Trophoblast cell (in vitro differentiated cells and primary cell): ENCODE measurements at regions not wholly inside any gene's neighbourhood (a gene's known extent, or its start where the extent isn't known, plus 50 kb on each side); places are given as distances from the start of the nearest gene placed in this dataset.

Experiments
- DNase-seq, 2 donors: peaks; one replicate each; pipeline ENCODE4 v3.0.0-alpha.2; 2016
- H2AFZ ChIP-seq: 2 replicates; pipeline ENCODE4 v1.6.1; 2013; ENCODE audit warnings: low read length, moderate library complexity, mild to moderate bottlenecking; ENCODE audit not compliant: insufficient read depth, poor library complexity
- H2AK5ac ChIP-seq: 2 replicates; pipeline ENCODE4 v1.6.1; 2013; ENCODE audit warnings: mild to moderate bottlenecking, low read length
- H2BK120ac ChIP-seq: 2 replicates; pipeline ENCODE4 v1.6.1; 2013; ENCODE audit warnings: low read length, mild to moderate bottlenecking, moderate library complexity; ENCODE audit not compliant: insufficient read depth, poor library complexity
- H2BK12ac ChIP-seq: 2 replicates; pipeline ENCODE4 v1.6.1; 2013; ENCODE audit warnings: mild to moderate bottlenecking, low read length, moderate library complexity
- H2BK5ac ChIP-seq: 2 replicates; pipeline ENCODE4 v1.6.1; 2013; ENCODE audit warnings: low read length, low read depth, moderate library complexity, mild to moderate bottlenecking; ENCODE audit not compliant: poor library complexity
- H3K14ac ChIP-seq: 2 replicates; pipeline ENCODE4 v1.6.1; 2013; ENCODE audit warnings: mild to moderate bottlenecking, low read length
- H3K18ac ChIP-seq: 2 replicates; pipeline ENCODE4 v1.6.1; 2013; ENCODE audit warnings: mild to moderate bottlenecking, low read length
- H3K23ac ChIP-seq: 2 replicates; pipeline ENCODE4 v1.6.1; 2013; ENCODE audit warnings: low read length
- H3K27ac ChIP-seq: 2 replicates; pipeline ENCODE4 v1.5.1; 2013; ENCODE audit warnings: low read depth, mild to moderate bottlenecking, inconsistent platforms, low read length, moderate library complexity
- H3K27me3 ChIP-seq: 2 replicates; pipeline ENCODE4 v1.6.1; 2013; ENCODE audit warnings: inconsistent platforms, mild to moderate bottlenecking, low read length, moderate library complexity; ENCODE audit not compliant: insufficient read depth
- H3K36me3 ChIP-seq, 2 experiments: 1 replicate in 1 of 2; 2 replicates in 1 of 2; pipeline ENCODE4 v1.6.1; 2013; ENCODE audit warnings: low read length in 2 of 2, mild to moderate bottlenecking in 2 of 2, moderate library complexity in 1 of 2; ENCODE audit not compliant: insufficient read depth in 2 of 2, control insufficient read depth in 1 of 2
- H3K4ac ChIP-seq: 2 replicates; pipeline ENCODE4 v1.6.1; 2013; ENCODE audit warnings: low read depth, mild to moderate bottlenecking, low read length, moderate library complexity
- H3K4me1 ChIP-seq, 2 experiments: 1 replicate in 1 of 2; 2 replicates in 1 of 2; pipeline ENCODE4 v1.6.1; 2013; ENCODE audit warnings: low read length in 2 of 2, mild to moderate bottlenecking in 2 of 2, moderate library complexity in 1 of 2; ENCODE audit not compliant: insufficient read depth in 2 of 2, control insufficient read depth in 1 of 2
- H3K4me2 ChIP-seq: 2 replicates; pipeline ENCODE4 v1.6.1; 2013; ENCODE audit warnings: inconsistent platforms, mild to moderate bottlenecking, low read length, moderate library complexity
- H3K4me3 ChIP-seq: 2 replicates; pipeline ENCODE4 v1.5.1; 2013; ENCODE audit warnings: mild to moderate bottlenecking, low read depth, low read length, inconsistent platforms
- H3K79me1 ChIP-seq: one replicate; pipeline ENCODE4 v1.6.1; 2013; ENCODE audit warnings: low read length
- H3K79me2 ChIP-seq: 2 replicates; pipeline ENCODE4 v1.6.1; 2013; ENCODE audit warnings: low read length, mild to moderate bottlenecking; ENCODE audit not compliant: control insufficient read depth, insufficient read depth, poor library complexity
- H3K9ac ChIP-seq: 2 replicates; pipeline ENCODE4 v1.6.1; 2013; ENCODE audit warnings: mild to moderate bottlenecking, low read length
- H3K9me3 ChIP-seq: 2 replicates; pipeline ENCODE4 v1.6.1; 2013; ENCODE audit warnings: low read depth, mild to moderate bottlenecking, control low read depth, inconsistent platforms, low read length; ENCODE audit not compliant: insufficient read depth
- H4K12ac ChIP-seq: 2 replicates; pipeline ENCODE4 v1.6.1; 2013; ENCODE audit warnings: low read depth, mild to moderate bottlenecking, low read length, moderate library complexity
- H4K8ac ChIP-seq: 2 replicates; pipeline ENCODE4 v1.6.1; 2013; ENCODE audit warnings: low read depth, mild to moderate bottlenecking, low read length, moderate library complexity
- H4K91ac ChIP-seq: one replicate; pipeline ENCODE4 v1.6.1; 2013; ENCODE audit warnings: low read depth, mild to moderate bottlenecking, low read length, moderate library complexity
- WGBS: extraction: QIAGEN DNeasy Blood & Tissue Kit; methylation state at CpG from one replicate; pipeline ENCODE4 v1.1.7; 2013; ENCODE audit warnings: missing lambda C conversion rate; ENCODE audit not compliant: insufficient read length, insufficient coverage; ENCODE audit errors: extremely low coverage; 5-methylcytosine and 5-hydroxymethylcytosine counted together

DNA sequence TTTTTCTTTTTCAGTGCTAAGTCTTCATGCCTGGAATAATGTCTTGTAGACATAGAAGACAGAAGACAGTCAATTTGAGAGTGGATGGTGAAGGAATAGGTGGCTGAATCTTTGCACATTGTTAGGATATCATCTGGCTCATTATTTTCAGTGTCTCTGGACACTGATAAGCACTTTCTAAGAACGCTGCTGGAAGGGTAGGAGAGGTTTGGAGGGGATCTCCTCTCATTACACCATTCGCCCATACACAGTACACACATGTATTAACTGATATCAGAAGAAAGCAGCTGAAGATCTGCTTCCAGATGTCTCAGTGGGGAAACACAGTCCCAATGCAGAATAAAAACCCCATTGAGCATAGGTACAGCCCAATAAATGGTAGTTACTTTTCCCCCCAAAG lies 461.1 kb upstream of the DCN start:
- Histone ChIP-seq H2AK5ac (no peak overlapping the region), H3K14ac (no peak overlapping the region), H3K18ac (no peak overlapping the region), H3K36me3 (no peaks in the 10 kb centered on the region), H4K8ac (no peak overlapping the region), H3K9ac (no peak overlapping the region), H3K4me2 (no peak overlapping the region), H3K27me3 (no peaks in the 10 kb centered on the region), H3K4me3 (no peak overlapping the region), H2BK12ac (no peak overlapping the region), H4K12ac (no peak overlapping the region), H3K79me1 (no peaks in the 10 kb centered on the region), H3K4me1 (no peaks in the 10 kb centered on the region), H2BK5ac (no peak overlapping the region), H4K91ac (no peak overlapping the region), H3K4ac (no peak overlapping the region), H3K9me3 (no peaks in the 10 kb centered on the region), H3K27ac (no peak overlapping the region), H2BK120ac (no peak overlapping the region), H3K79me2 (no peaks in the 10 kb centered on the region), H2AFZ (no peak overlapping the region), H3K23ac (no peak overlapping the region)
- no CpG with 5 or more reads among the region's 2 CpGs for WGBS
- DNase-seq = no peak

DNA sequence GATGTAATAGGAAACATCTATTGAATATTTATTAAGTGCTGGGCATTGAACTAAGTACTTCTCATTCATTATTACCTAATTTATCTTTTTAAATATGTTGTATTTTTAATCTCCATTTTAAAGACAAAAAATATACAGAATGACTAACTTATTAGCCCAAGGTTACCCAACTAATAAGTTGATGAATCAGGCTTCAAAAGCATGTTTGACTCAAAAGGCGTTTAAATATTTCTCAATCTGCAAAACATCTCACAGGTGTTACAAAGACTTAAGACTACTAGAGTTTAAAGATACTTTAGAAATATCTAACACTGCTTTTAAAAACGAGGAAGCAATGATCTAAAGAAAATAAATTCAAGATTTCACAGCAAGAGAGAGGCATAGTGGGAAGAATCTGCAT lies 457.4 kb upstream of the DCN start:
- Histone ChIP-seq H4K12ac (no peak overlapping the region), H3K4me1 (no peaks in the 10 kb centered on the region), H2BK5ac (no peak overlapping the region), H3K18ac (no peak overlapping the region), H3K27ac (no peak overlapping the region), H2BK12ac (no peak overlapping the region), H3K9ac (no peak overlapping the region), H3K27me3 (no peaks in the 10 kb centered on the region), H3K79me2 (no peaks in the 10 kb centered on the region), H3K4me2 (no peak overlapping the region), H3K4ac (no peak overlapping the region), H3K23ac (no peak overlapping the region), H3K9me3 (no peaks in the 10 kb centered on the region), H4K8ac (no peak overlapping the region), H3K14ac (no peak overlapping the region), H2BK120ac (no peak overlapping the region), H2AK5ac (no peak overlapping the region), H2AFZ (no peak overlapping the region), H4K91ac (no peak overlapping the region), H3K36me3 (no peaks in the 10 kb centered on the region), H3K4me3 (no peak overlapping the region), H3K79me1 (no peaks in the 10 kb centered on the region)
- DNase-seq = peak in 1 of 2 donors; percentile 42
- no CpG with 5 or more reads among the region's 2 CpGs for WGBS

DNA sequence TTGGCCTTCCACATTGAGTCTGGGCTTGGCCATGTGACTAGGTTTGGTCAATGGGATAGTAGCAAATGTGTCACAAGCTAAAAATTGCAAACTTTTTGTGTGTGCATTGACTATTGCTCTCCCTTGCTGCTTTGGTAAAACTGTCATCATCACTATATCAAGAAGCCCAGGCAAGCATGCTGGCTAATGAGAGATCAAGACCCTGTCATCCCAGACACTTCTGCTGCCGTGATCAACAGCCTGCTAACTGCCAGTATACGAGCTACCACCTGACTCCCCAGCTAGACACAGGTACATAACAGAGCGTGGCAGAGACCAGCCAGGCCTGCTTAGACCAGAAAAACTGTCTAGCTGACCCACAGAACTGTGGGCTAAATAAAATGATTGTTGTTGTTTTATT lies 456.7 kb upstream of the DCN start:
- Histone ChIP-seq H2BK5ac (no peak overlapping the region), H3K18ac (no peak overlapping the region)

DNA sequence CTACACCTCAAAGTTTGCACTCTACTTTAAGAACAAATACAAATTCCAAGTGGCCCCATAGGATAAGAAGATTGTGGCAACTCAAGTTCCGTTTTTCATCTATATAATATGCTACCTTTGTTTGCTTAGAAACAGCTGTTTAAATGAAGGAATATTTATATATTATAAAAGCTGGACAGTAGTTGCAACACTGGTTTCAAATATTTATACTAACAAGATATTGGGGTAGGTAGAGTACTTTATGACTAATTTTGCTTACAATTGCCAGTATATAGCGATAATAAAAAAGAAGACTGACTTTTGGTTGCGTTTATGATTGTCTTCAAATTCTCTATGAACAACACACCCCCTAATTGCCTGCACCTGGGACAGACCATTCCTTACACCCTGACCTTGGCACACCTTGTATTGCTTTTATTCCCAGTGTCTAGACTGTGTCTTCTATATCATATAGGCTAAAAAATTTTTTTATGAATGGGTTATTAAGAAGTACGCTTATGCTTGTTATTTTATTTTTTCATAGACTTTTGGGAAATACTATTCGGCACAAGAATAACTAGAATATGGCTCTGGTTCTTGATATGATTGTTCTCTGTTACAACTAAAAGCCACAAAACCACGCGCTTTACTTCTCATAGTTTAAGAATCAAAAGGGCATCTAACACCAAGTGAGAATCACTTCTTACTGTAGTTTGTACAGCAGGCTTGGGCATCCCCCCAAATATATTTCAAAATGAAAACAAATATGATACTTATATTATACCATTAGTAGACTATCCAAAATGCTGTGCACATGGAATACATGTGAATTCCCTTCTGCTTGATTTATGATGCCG lies 455.4 kb upstream of the DCN start:
- H2AFZ ChIP-seq = no peak overlapping the region
- no peak overlapping the region for H3K9ac ChIP-seq
- H3K79me1 ChIP-seq = no peaks in the 10 kb centered on the region
- no peaks in the 10 kb centered on the region for H3K36me3 ChIP-seq
- no peaks in the 10 kb centered on the region for H3K4me1 ChIP-seq
- no peak overlapping the region for H2BK5ac ChIP-seq
- H3K18ac ChIP-seq = no peak overlapping the region
- H3K14ac ChIP-seq = no peak overlapping the region
- H2BK12ac ChIP-seq = no peak overlapping the region
- no peak overlapping the region for H2BK120ac ChIP-seq
- no peak overlapping the region for H3K27ac ChIP-seq
- no peak overlapping the region for H3K4me2 ChIP-seq
- DNase-seq = no peak
- H4K12ac ChIP-seq = no peak overlapping the region
- no peak overlapping the region for H3K4me3 ChIP-seq
- H3K79me2 ChIP-seq = no peaks in the 10 kb centered on the region
- H3K27me3 ChIP-seq = no peaks in the 10 kb centered on the region
- H2AK5ac ChIP-seq = no peak overlapping the region
- H4K91ac ChIP-seq = no peak overlapping the region
- H3K9me3 ChIP-seq = no peaks in the 10 kb centered on the region
- no peak overlapping the region for H3K23ac ChIP-seq
- WGBS = no CpG with 5 or more reads among the region's 8 CpGs
- no peak overlapping the region for H3K4ac ChIP-seq
- no peak overlapping the region for H4K8ac ChIP-seq

More for the DNA sequence above, 456.7 kb upstream of the DCN start:
- H3K79me2 ChIP-seq = no peaks in the 10 kb centered on the region
- no peak for DNase-seq
- H3K27ac ChIP-seq = no peak overlapping the region
- H3K4me1 ChIP-seq = no peaks in the 10 kb centered on the region
- H2BK12ac ChIP-seq = no peak overlapping the region
- H4K8ac ChIP-seq = no peak overlapping the region
- H3K27me3 ChIP-seq = no peaks in the 10 kb centered on the region
- no peaks in the 10 kb centered on the region for H3K79me1 ChIP-seq
- no peak overlapping the region for H4K91ac ChIP-seq
- no peak overlapping the region for H4K12ac ChIP-seq
- no peak overlapping the region for H3K9ac ChIP-seq
- WGBS = no CpG with 5 or more reads among the region's 3 CpGs
- no peak overlapping the region for H3K23ac ChIP-seq
- H2AK5ac ChIP-seq = no peak overlapping the region
- no peaks in the 10 kb centered on the region for H3K36me3 ChIP-seq
- no peak overlapping the region for H2AFZ ChIP-seq
- no peak overlapping the region for H3K4me2 ChIP-seq
- H3K4ac ChIP-seq = no peak overlapping the region
- no peak overlapping the region for H2BK120ac ChIP-seq
- no peaks in the 10 kb centered on the region for H3K9me3 ChIP-seq
- H3K4me3 ChIP-seq = no peak overlapping the region
- no peak overlapping the region for H3K14ac ChIP-seq
